HG03196 (cell line): ENCODE measurements at regions not wholly inside any gene's neighbourhood (a gene's known extent, or its start where the extent isn't known, plus 50 kb on each side); places are given as distances from the start of the nearest gene placed in this dataset.
A peak's percentile ranks its signal among the peaks of the same experiment; 100 is the strongest.

Experiments used
- ATAC-seq: cut with Tn5 transposase; IDR thresholded peaks from one replicate; pipeline ENCODE4 v1.9.1; 2021; ENCODE audit not compliant: unreplicated experiment

DNA sequence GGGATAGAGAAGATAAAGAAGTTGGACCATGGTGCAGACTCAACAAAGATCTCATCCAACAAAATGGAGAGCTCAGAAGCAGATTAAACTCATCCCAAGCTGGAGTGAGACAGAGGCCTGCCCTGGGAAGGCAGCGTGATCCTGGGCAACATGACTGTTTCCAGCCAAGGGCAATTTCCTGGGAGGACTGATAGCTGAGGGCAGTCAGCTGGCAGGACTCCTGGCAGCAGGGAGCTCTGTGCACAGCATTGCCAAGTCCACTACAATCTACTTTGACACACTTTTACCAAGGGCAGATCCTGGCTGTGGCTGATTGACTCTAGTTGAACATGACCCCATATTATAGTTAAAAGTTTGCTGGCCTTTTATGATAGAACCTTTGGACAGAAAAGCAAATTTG is 357.3 kb upstream of the RASGEF1B start:
- ATAC-seq = no peak

DNA sequence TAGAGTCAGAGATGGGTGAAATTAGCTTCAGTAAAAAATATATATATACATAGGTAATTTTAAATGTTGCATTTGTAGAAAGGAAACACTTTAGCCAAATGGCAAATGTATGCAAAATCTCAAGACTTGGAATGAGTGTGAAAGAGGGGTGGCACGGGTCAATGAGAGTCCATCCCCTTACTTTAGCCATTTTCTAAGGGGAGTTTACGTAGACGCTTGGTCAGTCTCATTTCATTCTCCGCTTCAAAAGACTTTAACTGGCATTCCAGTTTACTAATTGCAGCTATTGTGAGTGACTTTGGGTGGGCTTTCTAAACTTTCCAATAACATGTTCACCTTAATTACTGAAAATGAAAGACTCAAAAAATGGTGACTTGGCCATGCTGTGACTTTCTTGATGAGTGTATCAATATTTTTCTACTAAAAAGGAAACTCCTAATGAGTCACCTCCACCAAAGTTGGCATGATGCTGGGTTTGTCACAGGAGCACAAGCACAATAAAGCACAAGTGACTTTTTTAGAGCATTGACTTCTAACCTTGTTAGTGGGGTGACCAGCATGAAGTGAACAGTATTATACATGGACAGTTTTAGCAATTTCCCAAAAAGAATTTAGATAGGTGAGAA is 356.0 kb upstream of the RASGEF1B start:
- ATAC-seq = peak; percentile 91

DNA sequence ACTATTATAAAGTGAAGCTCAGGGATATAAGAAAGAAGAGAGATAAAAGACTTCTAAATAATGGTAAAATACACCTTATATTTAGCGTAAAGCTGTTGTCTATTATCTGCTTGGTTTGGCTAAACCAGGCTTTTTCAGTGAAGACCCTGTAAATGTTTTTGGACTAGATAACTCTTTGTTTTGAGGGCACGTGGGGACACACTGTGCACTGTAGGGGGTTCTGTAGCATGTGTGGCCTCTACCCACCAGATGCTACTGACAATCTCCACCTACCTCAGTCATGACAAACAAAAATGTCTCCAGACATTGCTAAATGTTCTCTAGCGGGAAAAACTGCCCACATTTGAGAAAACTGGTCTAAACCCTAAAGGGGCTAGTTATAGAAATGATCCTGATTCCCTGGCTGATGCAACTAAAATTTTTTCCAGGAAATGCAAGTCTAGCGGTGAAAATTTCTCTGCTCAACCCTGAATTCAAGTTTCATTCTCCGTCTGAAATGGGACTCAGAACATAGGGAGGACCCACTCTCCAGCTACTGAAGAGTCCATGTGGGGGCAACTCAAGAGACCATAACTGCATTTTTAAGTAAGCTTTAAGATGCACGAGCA is 355.2 kb upstream of the RASGEF1B start:
- no peak for ATAC-seq

DNA sequence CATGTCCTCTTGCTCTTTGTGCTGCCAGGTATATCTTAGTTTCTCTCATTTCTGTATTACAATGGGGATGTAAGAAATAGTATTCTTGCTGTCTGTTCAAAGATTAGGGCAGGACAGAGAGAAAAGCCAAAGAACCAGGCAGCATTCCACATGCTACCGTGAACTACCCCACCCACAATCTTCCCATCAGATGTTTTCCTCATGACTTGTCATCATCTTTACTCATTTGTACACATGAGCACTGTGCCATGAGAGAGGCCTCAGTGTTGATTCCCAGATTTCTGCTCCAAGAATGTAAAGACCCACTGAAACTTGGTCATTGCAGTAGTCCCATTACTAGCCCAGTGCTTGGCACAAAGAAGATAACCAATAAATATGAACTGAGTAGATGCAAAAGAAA is 354.6 kb upstream of the RASGEF1B start:
- no peak for ATAC-seq

DNA sequence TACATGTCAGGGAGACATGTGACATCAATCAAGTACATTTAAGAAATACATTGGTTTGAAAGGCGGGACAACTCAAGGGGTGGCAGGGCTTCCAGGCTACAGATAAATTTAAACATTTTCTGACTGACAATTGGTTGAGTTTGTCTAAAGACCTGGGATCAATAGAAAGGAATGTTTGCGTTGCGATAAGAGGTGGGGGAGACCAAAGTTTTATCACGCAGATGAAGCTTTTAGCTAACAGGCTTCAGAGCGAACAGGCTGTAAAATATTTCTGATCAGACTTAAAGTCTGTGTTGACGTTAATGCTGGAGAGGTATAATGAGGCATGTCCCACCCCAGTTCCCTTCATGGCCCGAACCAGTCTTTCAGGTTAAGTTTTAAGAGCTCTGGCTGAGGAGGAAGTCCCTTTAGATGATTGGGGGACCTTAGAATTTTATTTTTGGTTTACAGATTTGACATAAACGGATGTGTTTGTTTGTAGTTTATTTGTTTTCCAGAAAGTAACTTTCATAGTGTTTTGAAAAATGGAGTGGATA is 346.7 kb upstream of the RASGEF1B start:
- no peak for ATAC-seq

DNA sequence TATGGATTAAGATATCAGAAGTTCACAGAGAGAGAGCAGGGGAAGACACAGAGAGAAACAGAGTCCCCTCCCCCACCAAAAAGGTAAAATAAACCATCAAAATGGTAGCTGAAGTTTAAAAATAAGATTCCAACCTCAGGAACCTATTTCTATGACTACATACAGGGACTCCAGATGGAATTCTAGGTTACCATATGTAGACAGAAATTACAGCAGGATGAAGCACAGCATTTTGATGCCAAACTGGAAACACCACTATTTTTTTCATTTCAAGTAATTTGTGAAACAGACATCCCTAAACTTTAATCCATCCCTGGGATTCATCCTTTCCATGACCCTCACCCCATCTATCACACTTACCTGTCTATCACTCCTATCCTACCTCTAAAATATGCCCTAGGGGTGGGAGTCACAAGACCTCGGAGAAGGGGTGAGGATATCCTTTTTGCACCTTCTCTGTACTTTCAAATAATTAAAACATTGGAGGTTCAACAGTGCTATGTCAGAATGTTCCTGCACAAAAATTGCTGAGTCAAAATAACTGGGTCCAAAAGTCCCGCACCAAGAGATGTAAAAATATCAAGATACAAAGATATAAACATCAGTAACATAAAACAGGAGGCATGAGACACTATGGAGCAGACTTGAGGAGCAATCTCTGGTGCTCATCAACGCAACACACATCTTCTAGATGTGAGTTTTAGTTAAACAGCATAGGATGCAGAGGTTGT is 344.5 kb upstream of the RASGEF1B start:
- no peak for ATAC-seq

DNA sequence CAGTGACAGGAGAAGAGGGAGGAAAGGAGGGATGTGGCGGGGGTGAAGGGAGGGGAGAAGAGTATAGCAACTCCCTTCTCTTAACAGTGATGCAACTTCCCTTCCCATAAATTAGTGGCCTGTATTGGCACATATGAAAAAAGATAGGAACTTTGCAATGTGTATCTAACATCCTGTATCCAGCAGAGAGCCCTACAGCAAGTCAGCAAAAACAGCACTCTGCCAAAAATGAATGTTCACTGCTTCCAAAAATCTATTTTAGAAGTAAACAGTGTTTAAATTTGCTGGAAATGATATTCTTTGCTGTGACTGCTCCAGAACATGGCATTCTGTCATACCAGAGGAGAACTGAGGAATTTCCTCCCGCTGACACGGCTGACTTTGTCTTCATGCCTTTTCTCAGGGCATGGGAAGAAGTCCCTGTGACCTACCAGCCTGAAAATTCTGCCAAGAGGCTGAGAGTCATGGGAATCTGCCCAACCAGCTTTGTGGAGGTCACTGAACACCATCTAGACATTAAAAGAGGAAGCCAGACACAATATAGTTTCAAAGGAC is 343.4 kb upstream of the RASGEF1B start:
- no peak for ATAC-seq

DNA sequence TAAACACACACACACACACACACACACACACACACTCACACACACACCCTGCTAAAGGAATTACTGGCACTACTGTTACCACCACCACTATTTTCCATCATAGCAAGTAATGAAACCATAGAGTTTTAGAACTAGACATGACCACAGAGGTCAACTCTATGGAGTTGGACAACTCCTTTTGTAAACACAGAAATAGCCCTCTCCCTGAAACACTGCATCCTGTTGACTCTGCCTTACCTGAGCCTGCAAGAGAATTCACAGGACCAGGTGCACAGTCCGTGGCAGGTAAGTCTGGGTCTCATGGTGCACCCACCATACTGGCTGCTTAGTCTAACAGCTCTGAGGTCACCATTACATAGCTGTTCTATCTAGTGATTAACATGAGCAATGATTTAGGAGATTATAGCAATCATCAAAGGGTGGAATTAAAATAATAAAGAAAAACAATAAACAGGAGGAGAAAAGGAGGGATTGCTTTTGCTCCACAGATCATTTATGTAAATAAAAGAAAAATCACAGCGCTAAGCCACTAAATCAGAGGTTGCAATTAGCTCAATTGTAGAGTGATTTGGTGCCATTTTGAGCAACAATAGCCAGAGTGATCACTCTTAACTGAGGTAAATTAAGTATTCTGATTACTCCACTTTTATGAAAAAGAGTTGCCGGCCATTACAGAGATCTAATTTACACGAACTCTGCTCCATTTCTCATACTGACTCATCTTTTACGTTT is 340.0 kb upstream of the RASGEF1B start:
- no peak for ATAC-seq

DNA sequence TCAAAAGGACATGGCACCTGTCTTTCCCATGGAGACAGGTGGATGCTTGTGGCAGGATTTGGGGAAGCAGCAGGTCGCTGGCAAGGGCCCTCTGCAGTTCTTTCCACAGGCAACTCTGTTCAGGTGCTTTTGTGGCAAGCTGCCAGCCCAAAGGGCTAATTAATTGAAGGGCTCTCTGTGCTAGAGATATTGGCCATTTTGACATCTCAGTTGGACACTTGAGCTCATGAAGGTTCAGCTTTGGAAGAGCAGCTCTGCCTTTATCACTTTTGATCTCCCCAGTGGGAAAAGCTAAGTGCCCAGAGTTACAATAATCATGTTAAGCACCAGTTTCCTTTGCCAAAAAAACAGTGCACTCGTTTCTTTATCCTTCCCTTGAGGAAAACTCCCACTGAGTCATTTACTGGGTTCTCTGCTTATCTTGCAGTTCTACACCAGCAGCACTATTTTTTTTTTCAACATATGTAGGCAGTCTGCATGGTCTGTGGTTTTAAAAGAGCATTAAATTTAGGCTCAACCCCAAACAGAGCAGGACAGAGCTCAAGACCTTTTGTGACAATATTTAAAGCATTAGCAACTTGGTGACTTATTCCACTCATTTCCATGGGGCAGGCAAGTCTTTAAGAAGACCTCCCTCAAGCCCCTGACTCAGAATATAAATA is 336.4 kb upstream of the RASGEF1B start:
- no peak for ATAC-seq

DNA sequence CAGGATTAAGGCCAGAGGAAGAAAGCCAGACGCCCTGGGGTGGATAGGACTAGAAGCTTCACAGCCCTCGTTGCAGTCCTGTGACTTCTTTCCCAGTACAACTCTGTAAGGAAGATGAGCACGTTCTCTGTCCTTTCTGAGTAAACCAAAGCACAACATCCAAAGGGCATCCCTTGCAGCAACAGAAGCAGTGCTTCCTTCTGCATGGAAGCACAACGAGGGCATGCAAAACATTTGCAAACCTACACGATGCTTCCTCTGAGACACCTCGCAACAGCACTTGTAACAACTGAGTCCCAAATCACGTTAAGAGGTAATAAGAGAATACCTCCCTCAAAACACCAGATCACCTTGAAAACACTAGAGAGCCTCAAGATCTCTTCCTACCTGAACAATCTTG is 335.7 kb upstream of the RASGEF1B start:
- ATAC-seq = no peak

DNA sequence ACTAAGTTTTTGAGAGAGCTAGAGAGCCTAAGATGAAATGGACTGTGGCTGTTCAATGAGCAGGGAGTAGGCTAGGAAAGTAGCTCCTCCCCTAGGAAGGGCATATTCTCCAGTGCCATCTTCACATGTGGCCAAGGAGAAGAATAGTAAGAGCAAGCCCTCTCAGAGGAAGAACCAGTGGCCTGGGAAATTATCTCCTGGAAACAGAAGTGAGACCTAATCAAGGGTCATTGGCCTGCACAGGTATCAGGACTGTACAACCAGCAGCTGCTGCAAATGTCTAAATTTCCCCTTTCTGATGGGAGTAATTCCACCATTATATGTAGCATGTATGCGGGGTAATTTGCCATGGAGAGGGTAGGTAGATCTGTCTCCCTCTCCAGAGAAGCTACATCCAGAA is 334.8 kb upstream of the RASGEF1B start:
- no peak for ATAC-seq

DNA sequence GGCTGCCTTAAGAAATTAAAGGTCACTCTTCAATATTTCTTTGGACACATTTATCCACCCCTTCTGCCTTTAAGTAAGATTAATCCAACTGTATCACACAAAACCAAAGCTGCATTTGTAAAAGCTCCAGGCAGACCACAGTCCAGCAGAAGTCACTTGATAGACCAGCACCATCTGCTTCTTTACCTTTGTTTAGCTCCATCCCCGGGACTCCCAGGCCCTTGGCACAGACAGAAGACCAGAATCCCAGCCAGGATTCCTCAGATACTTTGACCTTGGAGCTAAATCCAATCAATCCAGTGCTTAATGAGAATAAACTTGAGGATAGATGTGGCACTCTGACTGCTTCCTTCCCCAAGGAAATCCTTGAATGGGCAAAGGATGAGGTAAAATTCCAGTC is 333.1 kb upstream of the RASGEF1B start:
- ATAC-seq = no peak

DNA sequence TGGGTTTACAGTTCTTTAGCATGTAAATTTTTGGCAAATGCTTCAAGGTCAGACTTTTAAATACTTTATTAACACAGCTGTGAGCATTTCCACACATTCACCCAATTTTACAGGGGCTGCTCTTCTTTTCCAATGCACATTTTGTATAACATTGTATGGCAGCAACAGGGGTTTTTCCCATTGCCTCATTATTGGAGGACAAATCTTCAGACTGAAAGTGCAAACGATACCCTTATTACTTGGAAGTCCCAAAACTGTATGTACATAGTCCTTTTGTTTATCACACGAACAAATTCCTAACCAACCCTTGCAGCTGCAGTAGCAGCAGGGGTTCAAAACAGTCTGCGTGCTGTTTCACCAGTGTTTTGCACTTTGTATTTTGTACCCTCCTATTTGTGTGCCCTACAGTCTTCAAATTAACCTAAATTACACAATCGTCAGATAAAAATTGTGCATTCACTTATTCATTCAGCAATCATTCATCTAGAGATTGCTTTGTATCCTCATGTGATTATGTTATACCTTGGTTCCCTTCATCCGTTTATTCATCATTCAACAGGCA is 330.7 kb upstream of the RASGEF1B start:
- ATAC-seq = no peak

DNA sequence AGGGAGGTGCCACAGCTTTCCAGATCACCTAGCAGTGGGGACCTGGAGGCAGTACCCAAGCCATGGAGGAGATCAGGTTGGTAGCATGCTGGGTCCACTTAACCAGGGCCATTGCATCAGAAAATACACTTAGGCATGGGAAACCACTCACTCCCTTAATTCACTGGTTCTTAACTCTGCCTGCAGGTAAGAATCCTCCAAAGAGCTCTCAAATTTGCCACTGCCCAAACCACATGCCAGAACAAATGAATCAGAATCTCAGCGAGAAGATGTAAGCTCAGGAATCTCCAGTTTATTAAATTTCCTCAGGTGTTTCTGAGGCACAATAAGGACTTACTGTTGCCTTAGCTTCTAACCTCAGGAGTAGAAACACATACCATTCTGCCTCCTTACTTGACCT is 327.7 kb upstream of the RASGEF1B start:
- ATAC-seq = no peak

DNA sequence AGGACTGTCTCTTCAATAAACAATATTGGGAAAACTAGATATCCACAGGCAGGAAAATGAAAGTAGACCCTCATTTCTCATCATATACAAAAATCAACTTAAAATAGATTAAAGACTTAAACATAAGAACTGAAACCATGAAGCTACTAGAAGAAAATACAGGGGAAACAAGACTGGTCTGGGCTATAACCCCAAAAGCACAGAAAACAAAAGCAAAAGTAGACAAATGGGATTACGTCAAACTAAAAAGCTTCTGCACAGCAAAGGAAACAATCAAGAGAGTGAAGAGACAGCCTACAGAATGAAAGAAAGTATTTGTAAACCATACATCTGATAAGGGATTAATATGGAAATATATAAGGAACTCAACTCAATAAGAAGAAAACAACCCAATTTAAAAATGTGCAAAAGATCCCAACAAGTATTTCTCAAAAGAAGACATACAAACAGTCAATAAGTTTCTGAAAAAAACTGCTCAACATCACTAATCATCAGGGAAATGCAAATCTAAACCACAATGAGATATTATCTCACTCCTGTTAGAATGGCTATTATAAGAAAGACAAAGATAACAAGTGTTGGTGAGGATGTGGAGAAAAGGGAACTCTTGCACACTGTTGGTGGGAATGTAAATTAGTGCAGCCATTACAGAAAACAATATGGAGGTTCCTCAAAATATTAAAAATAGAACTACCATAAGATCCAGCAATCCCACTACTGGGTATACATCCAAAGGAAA is 325.3 kb upstream of the RASGEF1B start:
- ATAC-seq = peak; percentile 65

DNA sequence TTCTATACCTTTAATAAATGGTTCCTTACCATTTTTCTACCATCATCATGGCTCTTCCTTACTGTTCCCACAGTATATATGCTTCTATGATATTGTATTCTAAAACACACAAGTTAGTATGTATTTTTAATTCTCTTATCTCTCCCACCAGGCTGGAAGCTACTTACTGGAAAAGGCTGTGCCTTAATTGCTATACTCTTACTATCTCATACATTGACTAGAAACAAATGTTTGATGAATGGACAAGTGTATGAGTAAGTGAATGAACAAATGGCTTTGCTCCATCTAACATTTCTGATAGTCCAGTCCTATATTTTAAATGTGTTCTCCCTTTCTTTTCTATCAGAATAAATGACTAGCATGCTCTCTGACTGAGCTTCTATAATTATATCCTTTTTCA is 320.8 kb upstream of the RASGEF1B start:
- ATAC-seq = no peak

DNA sequence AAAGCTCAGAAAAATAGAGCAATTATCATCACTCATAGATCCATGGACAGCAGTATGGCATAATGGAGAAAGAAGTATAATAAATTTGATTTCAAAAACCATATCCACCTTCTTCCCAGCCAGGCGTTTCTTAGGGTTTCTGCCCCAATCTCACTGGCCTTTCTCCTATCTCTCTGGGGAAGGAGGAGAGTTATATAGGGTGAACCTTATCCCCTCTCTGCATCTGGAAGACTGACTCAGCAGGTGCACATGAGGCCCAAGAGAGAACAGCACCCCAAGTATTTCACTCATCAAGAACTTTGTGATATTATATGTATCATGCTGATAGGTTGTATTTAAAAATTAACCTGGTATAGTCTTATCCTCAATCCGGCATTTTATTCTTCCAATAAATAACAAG is 318.8 kb upstream of the RASGEF1B start:
- no peak for ATAC-seq

DNA sequence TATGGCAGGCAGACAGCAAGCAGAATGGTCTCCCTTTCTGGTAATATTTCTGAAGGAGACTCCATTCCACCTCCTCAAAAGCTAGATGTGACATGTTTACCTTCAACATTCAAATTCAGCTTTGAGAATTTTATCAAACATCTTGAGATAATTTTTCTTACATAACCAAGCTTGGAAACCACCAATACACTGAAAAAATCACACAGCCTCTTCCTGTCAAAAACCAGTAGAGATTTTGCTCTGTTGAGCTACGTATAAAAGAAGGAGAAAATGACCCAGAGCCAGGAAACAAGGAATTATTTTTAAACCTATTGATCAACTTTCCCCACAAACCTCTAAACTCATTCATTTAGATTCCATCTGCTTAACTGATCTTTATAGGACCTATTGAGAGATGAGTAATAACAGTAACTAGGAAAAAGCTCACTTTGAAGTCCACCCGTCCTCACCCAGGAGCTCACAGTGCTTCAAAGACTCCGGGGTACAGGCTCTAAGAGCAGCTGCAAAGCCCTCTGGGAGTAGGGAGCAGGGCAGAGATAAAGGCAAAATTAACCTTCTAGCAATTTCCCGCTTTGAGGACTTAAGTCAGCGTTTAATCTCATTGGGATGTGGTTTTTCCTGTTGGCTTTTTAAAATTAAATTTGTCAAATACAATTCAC is 318.2 kb upstream of the RASGEF1B start:
- ATAC-seq = no peak

DNA sequence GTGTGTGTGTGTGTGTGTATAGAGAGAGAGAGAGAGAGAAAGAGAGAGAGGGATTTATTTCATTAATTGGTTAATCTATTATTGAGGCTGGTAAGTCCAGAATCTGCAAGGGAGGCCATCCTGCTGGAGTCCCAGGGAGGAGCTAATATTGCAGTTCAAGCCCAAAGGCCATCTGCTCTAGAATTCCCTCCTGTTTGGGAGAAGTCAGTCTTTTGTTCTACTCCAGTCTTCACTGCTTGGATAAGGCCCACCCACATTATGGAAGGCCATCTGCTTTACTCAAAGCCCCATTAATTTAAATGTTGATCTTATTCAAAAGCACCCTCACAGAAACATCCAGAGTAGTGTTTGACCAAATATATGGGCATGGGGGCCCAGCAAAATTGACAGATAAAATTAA is 317.5 kb upstream of the RASGEF1B start:
- ATAC-seq = no peak
